Osteoblast (primary cell): ENCODE measurements at regions not wholly inside any gene's neighbourhood (a gene's known extent, or its start where the extent isn't known, plus 50 kb on each side); places are given as distances from the start of the nearest gene placed in this dataset.

Experiments
- DNase-seq: peaks from one replicate; pipeline ENCODE4 v3.0.0; 2011; ENCODE audit warnings: low spot score, mixed read lengths; ENCODE audit not compliant: insufficient read length; ENCODE audit errors: missing footprints
- H2AFZ ChIP-seq: 2 replicates; pipeline ENCODE4 v1.6.0; 2011; ENCODE audit warnings: mild to moderate bottlenecking, low read length
- H3K27ac ChIP-seq: 2 replicates; pipeline ENCODE4 v1.5.1; 2011; ENCODE audit warnings: mild to moderate bottlenecking, low read depth, low read length, moderate library complexity
- H3K27me3 ChIP-seq: 2 replicates; pipeline ENCODE4 v1.6.0; 2012; ENCODE audit warnings: mild to moderate bottlenecking, control low read depth, inconsistent platforms, low read length, moderate library complexity; ENCODE audit not compliant: insufficient read depth
- H3K36me3 ChIP-seq: 2 replicates; pipeline ENCODE4 v1.5.1; 2011; ENCODE audit warnings: mild to moderate bottlenecking, low read length, control low read depth, moderate library complexity; ENCODE audit not compliant: insufficient read depth
- H3K4me1 ChIP-seq: 2 replicates; pipeline ENCODE4 v1.5.1; 2011; ENCODE audit warnings: mild to moderate bottlenecking, low read length, control low read depth, moderate library complexity; ENCODE audit not compliant: insufficient read depth
- H3K4me2 ChIP-seq: 2 replicates; pipeline ENCODE4 v1.6.0; 2011; ENCODE audit warnings: mild to moderate bottlenecking, low read length; ENCODE audit not compliant: insufficient read depth
- H3K4me3 ChIP-seq: fragments of 200-600 bp; sonication (generic); 3 replicates; pipeline ENCODE4 v1.5.1; 2012; ENCODE audit warnings: mild to moderate bottlenecking, low read length, inconsistent platforms; ENCODE audit not compliant: insufficient read depth
- H3K79me2 ChIP-seq: 2 replicates; pipeline ENCODE4 v1.6.0; 2012; ENCODE audit warnings: mild to moderate bottlenecking, low read length, control low read depth, inconsistent platforms; ENCODE audit not compliant: insufficient read depth
- H3K9me3 ChIP-seq: 2 replicates; pipeline ENCODE4 v1.5.1; 2011; ENCODE audit warnings: low read depth, low read length, control low read depth
- H4K20me1 ChIP-seq: 2 replicates; pipeline ENCODE4 v1.6.0; 2012; ENCODE audit warnings: mild to moderate bottlenecking, low read length, control low read depth; ENCODE audit not compliant: insufficient read depth
- CTCF ChIP-seq: IDR thresholded peaks from 2 replicates; pipeline ENCODE4 v1.5.1; 2011; ENCODE audit warnings: mild to moderate bottlenecking, low read depth, low read length, moderate library complexity; ENCODE audit errors: extremely low read depth

DNA sequence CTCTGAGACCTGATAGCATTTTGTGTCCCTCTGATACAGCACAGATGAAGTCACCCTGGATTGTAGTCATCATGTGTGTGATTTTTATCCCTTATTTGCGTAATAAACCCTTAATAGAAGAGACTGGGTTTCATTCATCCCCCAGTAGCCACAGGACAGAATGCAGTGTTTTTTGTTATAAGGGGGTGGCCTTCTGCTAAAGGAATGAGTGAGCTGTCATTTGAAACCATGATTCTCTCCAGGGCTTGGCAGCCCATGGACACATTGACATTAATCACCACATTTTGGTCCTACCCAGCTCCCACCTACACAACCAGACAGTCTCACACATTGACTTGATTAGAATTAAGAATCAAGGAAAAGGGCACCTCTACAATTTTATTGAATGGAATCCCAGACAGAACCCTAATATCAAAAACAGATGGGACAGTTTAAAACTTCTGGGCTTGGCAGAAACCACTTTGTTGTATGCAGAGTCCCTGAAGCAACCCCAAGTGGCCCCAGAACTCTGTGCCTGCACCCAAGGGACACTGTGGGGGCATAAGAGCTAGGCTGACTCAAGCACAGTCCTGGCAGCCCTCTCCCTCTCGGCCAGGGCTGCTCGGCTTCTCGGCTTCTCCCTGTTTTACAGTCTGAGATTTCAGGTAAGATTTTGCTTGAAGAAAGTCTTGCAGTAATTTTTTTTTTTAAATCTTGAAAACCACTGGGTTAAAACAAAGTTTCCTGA, 254.0 kb upstream of the SLC14A2 start:
- no peaks in the 10 kb centered on the region for H3K9me3 ChIP-seq
- peaks cover 39% of the 10 kb centered on the region for H3K4me1 ChIP-seq
- H3K4me2 ChIP-seq, result peak overlapping the region; percentile 33
- peak overlapping the region; percentile 45 for H3K27ac ChIP-seq
- no peaks in the 10 kb centered on the region for H4K20me1 ChIP-seq
- TF ChIP-seq CTCF, result no peak
- H2AFZ ChIP-seq, result no peak overlapping the region
- no peaks in the 10 kb centered on the region for H3K27me3 ChIP-seq
- DNase-seq, result no peak
- H3K79me2 ChIP-seq, result no peaks in the 10 kb centered on the region
- H3K36me3 ChIP-seq, result no peaks in the 10 kb centered on the region
- H3K4me3 ChIP-seq, result no peak overlapping the region

DNA sequence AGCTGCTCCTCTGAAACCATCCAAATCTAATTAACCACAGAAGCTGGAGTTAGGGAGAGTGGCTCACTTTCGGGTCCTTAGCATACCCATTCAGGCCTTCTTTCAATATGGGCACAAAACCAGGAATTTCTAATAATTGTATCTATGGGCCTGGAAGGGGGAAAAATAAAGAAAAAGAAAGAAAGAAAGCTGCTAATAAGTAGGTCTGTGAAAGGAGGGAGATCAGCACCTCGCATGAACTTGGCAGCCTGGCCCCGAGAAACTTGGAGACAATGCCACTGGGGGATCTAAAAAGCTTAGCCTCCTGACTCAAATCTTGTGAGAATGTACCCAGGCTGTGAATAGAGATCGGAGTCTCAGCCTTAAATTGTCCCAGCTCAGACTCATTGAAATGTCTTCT, 252.1 kb upstream of the SLC14A2 start:
- Histone ChIP-seq H3K9me3 (no peaks in the 10 kb centered on the region), H4K20me1 (no peaks in the 10 kb centered on the region), H3K4me1 (peaks cover 28% of the 10 kb centered on the region), H3K27ac (no peak overlapping the region), H3K36me3 (no peaks in the 10 kb centered on the region), H2AFZ (no peak overlapping the region), H3K79me2 (no peaks in the 10 kb centered on the region), H3K4me3 (no peak overlapping the region), H3K4me2 (no peak overlapping the region), H3K27me3 (no peaks in the 10 kb centered on the region)
- DNase-seq, result no peak
- no peak for TF ChIP-seq CTCF

GRCh38 chr18:45365835-45366234, 249.4 kb upstream of the SLC14A2 start:
- no peak for TF ChIP-seq CTCF
- Histone ChIP-seq H3K27me3 (no peaks in the 10 kb centered on the region), H3K9me3 (no peaks in the 10 kb centered on the region), H3K4me3 (no peak overlapping the region), H3K36me3 (no peaks in the 10 kb centered on the region), H4K20me1 (no peaks in the 10 kb centered on the region), H3K79me2 (no peaks in the 10 kb centered on the region), H2AFZ (no peak overlapping the region), H3K4me1 (peaks cover 16% of the 10 kb centered on the region), H3K4me2 (no peak overlapping the region), H3K27ac (no peak overlapping the region)
- DNase-seq, result no peak

- no peak for DNase-seq
- Histone ChIP-seq H3K9me3 (no peaks in the 10 kb centered on the region), H3K27me3 (no peaks in the 10 kb centered on the region), H3K27ac (no peak overlapping the region), H3K79me2 (no peaks in the 10 kb centered on the region), H3K36me3 (no peaks in the 10 kb centered on the region), H3K4me2 (peak overlapping the region; percentile 4), H3K4me1 (peaks cover 3% of the 10 kb centered on the region), H3K4me3 (no peak overlapping the region), H2AFZ (no peak overlapping the region), H4K20me1 (no peaks in the 10 kb centered on the region)
- no peak for TF ChIP-seq CTCF
Observed at GRCh38 chr18:45370255-45371010, 244.8 kb upstream of the SLC14A2 start.
